GM23338 (cell line): ENCODE measurements at regions not wholly inside any gene's neighbourhood (a gene's known extent, or its start where the extent isn't known, plus 50 kb on each side); places are given as distances from the start of the nearest gene placed in this dataset.

Experiments
- ATAC-seq: fragments of 200-7000 bp; cut with Tn5 transposase; 3 replicates; pipeline ENCODE4 v1.9.1; 2020
- DNase-seq: peaks from one replicate; pipeline ENCODE4 v3.0.0-alpha.2; 2015; ENCODE audit warnings: low spot score
- H2AFZ ChIP-seq: fragments of 200-600 bp; sonication (generic); 2 replicates; pipeline ENCODE4 v1.8.0; 2016; ENCODE audit warnings: antibody characterized with exemption, mild to moderate bottlenecking, moderate library complexity
- H3F3A ChIP-seq: fragments of 200-600 bp; sonication (generic); replicated peaks from 2 replicates; pipeline ENCODE4 v1.8.0; 2017; ENCODE audit warnings: antibody characterized with exemption, mixed run types, low read depth
- H3K27ac ChIP-seq: fragments of 200-600 bp; sonication (generic); 2 replicates; pipeline ENCODE4 v1.6.1; 2016; ENCODE audit warnings: low read depth
- H3K27me3 ChIP-seq: fragments of 200-600 bp; sonication (generic); 2 replicates; pipeline ENCODE4 v1.8.0; 2016; ENCODE audit warnings: mild to moderate bottlenecking, mixed run types, moderate library complexity; ENCODE audit not compliant: insufficient read depth
- H3K36me3 ChIP-seq: fragments of 200-600 bp; sonication (generic); 2 replicates; pipeline ENCODE4 v1.8.0; 2016; ENCODE audit warnings: mild to moderate bottlenecking; ENCODE audit not compliant: insufficient read depth
- H3K4me1 ChIP-seq: fragments of 200-600 bp; sonication (generic); 2 replicates; pipeline ENCODE4 v1.8.0; 2016; ENCODE audit warnings: mild to moderate bottlenecking, moderate library complexity; ENCODE audit not compliant: insufficient read depth
- H3K4me2 ChIP-seq: fragments of 200-600 bp; sonication (generic); 2 replicates; pipeline ENCODE4 v1.7.1; 2017; ENCODE audit warnings: mixed run types
- H3K4me3 ChIP-seq: fragments of 200-600 bp; sonication (generic); 2 replicates; pipeline ENCODE4 v1.6.1; 2016; ENCODE audit warnings: mixed run types
- H3K79me2 ChIP-seq: fragments of 200-600 bp; sonication (generic); replicated peaks from 2 replicates; pipeline ENCODE4 v1.8.0; 2017; ENCODE audit warnings: mild to moderate bottlenecking; ENCODE audit not compliant: insufficient read depth
- H3K9me2 ChIP-seq: fragments of 200-600 bp; sonication (generic); 2 replicates; pipeline ENCODE4 v1.8.0; 2017; ENCODE audit not compliant: insufficient read depth
- H4K20me1 ChIP-seq: fragments of 200-600 bp; sonication (generic); replicated peaks from 2 replicates; pipeline ENCODE4 v1.8.0; 2017; ENCODE audit warnings: mild to moderate bottlenecking; ENCODE audit not compliant: insufficient read depth
- H3K27ac Mint-ChIP-seq: 2 replicates; pipeline ENCODE4 v1.8.0; 2020; ENCODE audit warnings: inconsistent platforms, mild to moderate bottlenecking, moderate library complexity, mixed read lengths
- H3K27me3 Mint-ChIP-seq: 3 replicates; pipeline ENCODE4 v1.8.0; 2022; ENCODE audit warnings: low read depth, mild to moderate bottlenecking, moderate library complexity, mixed read lengths, inconsistent platforms; ENCODE audit not compliant: insufficient read depth, poor library complexity
- H3K36me3 Mint-ChIP-seq: 3 replicates; pipeline ENCODE4 v1.8.0; 2021; ENCODE audit warnings: low read depth, mild to moderate bottlenecking, inconsistent platforms, moderate library complexity, mixed read lengths
- H3K4me1 Mint-ChIP-seq: 3 replicates; pipeline ENCODE4 v1.8.0; 2020; ENCODE audit warnings: mild to moderate bottlenecking, inconsistent platforms, mixed read lengths
- H3K4me3 Mint-ChIP-seq: 3 replicates; pipeline ENCODE4 v1.8.0; 2021; ENCODE audit warnings: moderate library complexity, mild to moderate bottlenecking, inconsistent platforms, mixed read lengths
- H3K9me3 Mint-ChIP-seq: 3 replicates; pipeline ENCODE4 v1.8.0; 2020; ENCODE audit warnings: moderate library complexity, mild to moderate bottlenecking, inconsistent platforms, mixed read lengths
- CREB1 ChIP-seq: fragments of 250-450 bp; sonication (Bioruptor Pico); IDR thresholded peaks from 2 replicates; pipeline ENCODE4 v1.5.0; 2020; ENCODE audit warnings: low read depth, mild to moderate bottlenecking, moderate library complexity
- EZH2 ChIP-seq: fragments of 200-600 bp; sonication (generic); IDR thresholded peaks from one replicate; pipeline ENCODE4 v1.8.0; 2017; ENCODE audit warnings: antibody characterized with exemption, mild to moderate bottlenecking, low read depth; ENCODE audit not compliant: unreplicated experiment
- EZH2phosphoT487 ChIP-seq: fragments of 200-600 bp; sonication (generic); IDR thresholded peaks from one replicate; pipeline ENCODE4 v1.8.1; 2018; ENCODE audit warnings: antibody characterized with exemption; ENCODE audit not compliant: unreplicated experiment
- JUNB ChIP-seq: IDR thresholded peaks from one replicate; pipeline ENCODE4 v1.6.1; 2016; ENCODE audit warnings: antibody characterized with exemption; ENCODE audit not compliant: unreplicated experiment
- NANOG ChIP-seq: IDR thresholded peaks from 2 replicates; pipeline ENCODE4 v1.6.1; 2016; ENCODE audit warnings: antibody characterized with exemption, borderline replicate concordance
- POLR2AphosphoS5 ChIP-seq: IDR thresholded peaks from 2 replicates; pipeline ENCODE4 v1.6.1; 2016; ENCODE audit warnings: antibody characterized with exemption, low read depth
- STAT1 ChIP-seq: IDR thresholded peaks from one replicate; pipeline ENCODE4 v1.6.1; 2016; ENCODE audit warnings: antibody characterized with exemption; ENCODE audit not compliant: unreplicated experiment
- ZNF114 ChIP-seq: fragments of 250-450 bp; sonication (Bioruptor Pico); IDR thresholded peaks from 2 replicates; pipeline ENCODE4 v1.5.0; 2020; ENCODE audit warnings: mild to moderate bottlenecking, moderate library complexity
- ZNF331 ChIP-seq: fragments of 250-450 bp; sonication (Bioruptor Pico); IDR thresholded peaks from 2 replicates; pipeline ENCODE4 v1.5.0; 2020; ENCODE audit warnings: low read depth, mild to moderate bottlenecking, moderate library complexity
- TF ChIP-seq, protein P1 (sequence below): IDR thresholded peaks from 2 replicates; pipeline ENCODE4 v1.6.1; 2016; ENCODE audit warnings: antibody characterized with exemption
- TF ChIP-seq, protein P2 (sequence below): IDR thresholded peaks from one replicate; pipeline ENCODE4 v1.6.1; 2018; ENCODE audit warnings: antibody characterized with exemption; ENCODE audit not compliant: unreplicated experiment
- TF ChIP-seq, protein P3 (sequence below): fragments of 250-450 bp; sonication (Bioruptor Pico); IDR thresholded peaks from 2 replicates; pipeline ENCODE4 v1.5.0; 2020; ENCODE audit warnings: mild to moderate bottlenecking, moderate library complexity
- TF ChIP-seq, protein P4 (sequence below), 2 experiments: fragments of 200-600 bp in 1 of 2; sonication (generic) in 1 of 2; conservative IDR thresholded peaks; 2 replicates each; pipeline versions ENCODE4 v1.5.1 to v1.6.1; 2016 to 2017; ENCODE audit warnings: antibody characterized with exemption in 2 of 2, low read depth in 2 of 2, mild to moderate bottlenecking in 2 of 2, moderate library complexity in 1 of 2

DNA sequence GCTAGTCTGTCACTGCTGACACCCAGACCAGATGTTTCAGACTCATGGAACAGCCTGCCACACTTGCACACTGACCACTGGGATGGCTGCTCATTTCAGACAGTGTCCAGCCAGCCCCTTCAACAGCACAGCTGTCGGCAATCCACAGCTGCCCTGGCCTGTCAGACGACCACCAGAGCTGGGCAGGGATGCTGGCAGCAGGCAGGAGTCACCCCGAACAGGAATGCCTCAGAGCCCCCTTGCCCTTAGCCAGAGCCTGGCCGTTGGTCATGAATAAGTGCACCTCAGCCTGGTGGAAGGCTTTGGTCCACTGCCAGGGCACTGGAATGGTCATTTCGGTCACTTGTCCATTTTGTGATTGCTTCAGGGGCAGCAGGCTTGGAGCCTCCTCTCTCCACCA lies 149.6 kb upstream of the TCERG1L start:
- H3K4me3 ChIP-seq = no peak overlapping the region
- no peak overlapping the region for H3K27ac ChIP-seq
- no peaks in the 10 kb centered on the region for H3K36me3 ChIP-seq
- ATAC-seq = no peak
- DNase-seq = no peak
- H3F3A ChIP-seq = no peaks in the 10 kb centered on the region
- H3K27me3 ChIP-seq = no peaks in the 10 kb centered on the region
- no peak overlapping the region for H3K27ac Mint-ChIP-seq
- H2AFZ ChIP-seq = no peak overlapping the region
- peaks cover 92% of the 10 kb centered on the region for H3K9me3 Mint-ChIP-seq
- no peaks in the 10 kb centered on the region for H4K20me1 ChIP-seq
- H3K9me2 ChIP-seq = no peaks in the 10 kb centered on the region
- H3K27me3 Mint-ChIP-seq = peaks cover 9% of the 10 kb centered on the region
- TF ChIP-seq NANOG = no peak
- TF ChIP-seq ZNF331 (CRISPR knock-in tag) = no peak
- no peak for TF ChIP-seq STAT1
- TF ChIP-seq, protein P1, sequence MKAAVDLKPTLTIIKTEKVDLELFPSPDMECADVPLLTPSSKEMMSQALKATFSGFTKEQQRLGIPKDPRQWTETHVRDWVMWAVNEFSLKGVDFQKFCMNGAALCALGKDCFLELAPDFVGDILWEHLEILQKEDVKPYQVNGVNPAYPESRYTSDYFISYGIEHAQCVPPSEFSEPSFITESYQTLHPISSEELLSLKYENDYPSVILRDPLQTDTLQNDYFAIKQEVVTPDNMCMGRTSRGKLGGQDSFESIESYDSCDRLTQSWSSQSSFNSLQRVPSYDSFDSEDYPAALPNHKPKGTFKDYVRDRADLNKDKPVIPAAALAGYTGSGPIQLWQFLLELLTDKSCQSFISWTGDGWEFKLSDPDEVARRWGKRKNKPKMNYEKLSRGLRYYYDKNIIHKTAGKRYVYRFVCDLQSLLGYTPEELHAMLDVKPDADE = no peak
- TF ChIP-seq, protein P2, sequence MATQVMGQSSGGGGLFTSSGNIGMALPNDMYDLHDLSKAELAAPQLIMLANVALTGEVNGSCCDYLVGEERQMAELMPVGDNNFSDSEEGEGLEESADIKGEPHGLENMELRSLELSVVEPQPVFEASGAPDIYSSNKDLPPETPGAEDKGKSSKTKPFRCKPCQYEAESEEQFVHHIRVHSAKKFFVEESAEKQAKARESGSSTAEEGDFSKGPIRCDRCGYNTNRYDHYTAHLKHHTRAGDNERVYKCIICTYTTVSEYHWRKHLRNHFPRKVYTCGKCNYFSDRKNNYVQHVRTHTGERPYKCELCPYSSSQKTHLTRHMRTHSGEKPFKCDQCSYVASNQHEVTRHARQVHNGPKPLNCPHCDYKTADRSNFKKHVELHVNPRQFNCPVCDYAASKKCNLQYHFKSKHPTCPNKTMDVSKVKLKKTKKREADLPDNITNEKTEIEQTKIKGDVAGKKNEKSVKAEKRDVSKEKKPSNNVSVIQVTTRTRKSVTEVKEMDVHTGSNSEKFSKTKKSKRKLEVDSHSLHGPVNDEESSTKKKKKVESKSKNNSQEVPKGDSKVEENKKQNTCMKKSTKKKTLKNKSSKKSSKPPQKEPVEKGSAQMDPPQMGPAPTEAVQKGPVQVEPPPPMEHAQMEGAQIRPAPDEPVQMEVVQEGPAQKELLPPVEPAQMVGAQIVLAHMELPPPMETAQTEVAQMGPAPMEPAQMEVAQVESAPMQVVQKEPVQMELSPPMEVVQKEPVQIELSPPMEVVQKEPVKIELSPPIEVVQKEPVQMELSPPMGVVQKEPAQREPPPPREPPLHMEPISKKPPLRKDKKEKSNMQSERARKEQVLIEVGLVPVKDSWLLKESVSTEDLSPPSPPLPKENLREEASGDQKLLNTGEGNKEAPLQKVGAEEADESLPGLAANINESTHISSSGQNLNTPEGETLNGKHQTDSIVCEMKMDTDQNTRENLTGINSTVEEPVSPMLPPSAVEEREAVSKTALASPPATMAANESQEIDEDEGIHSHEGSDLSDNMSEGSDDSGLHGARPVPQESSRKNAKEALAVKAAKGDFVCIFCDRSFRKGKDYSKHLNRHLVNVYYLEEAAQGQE = no peak
- no peak for TF ChIP-seq EZH2phosphoT487
- TF ChIP-seq JUNB = no peak
- TF ChIP-seq ZNF114 (CRISPR knock-in tag) = no peak
- no peak for TF ChIP-seq POLR2AphosphoS5
- no peak for TF ChIP-seq EZH2
- no peak for TF ChIP-seq CREB1
- TF ChIP-seq, protein P3, sequence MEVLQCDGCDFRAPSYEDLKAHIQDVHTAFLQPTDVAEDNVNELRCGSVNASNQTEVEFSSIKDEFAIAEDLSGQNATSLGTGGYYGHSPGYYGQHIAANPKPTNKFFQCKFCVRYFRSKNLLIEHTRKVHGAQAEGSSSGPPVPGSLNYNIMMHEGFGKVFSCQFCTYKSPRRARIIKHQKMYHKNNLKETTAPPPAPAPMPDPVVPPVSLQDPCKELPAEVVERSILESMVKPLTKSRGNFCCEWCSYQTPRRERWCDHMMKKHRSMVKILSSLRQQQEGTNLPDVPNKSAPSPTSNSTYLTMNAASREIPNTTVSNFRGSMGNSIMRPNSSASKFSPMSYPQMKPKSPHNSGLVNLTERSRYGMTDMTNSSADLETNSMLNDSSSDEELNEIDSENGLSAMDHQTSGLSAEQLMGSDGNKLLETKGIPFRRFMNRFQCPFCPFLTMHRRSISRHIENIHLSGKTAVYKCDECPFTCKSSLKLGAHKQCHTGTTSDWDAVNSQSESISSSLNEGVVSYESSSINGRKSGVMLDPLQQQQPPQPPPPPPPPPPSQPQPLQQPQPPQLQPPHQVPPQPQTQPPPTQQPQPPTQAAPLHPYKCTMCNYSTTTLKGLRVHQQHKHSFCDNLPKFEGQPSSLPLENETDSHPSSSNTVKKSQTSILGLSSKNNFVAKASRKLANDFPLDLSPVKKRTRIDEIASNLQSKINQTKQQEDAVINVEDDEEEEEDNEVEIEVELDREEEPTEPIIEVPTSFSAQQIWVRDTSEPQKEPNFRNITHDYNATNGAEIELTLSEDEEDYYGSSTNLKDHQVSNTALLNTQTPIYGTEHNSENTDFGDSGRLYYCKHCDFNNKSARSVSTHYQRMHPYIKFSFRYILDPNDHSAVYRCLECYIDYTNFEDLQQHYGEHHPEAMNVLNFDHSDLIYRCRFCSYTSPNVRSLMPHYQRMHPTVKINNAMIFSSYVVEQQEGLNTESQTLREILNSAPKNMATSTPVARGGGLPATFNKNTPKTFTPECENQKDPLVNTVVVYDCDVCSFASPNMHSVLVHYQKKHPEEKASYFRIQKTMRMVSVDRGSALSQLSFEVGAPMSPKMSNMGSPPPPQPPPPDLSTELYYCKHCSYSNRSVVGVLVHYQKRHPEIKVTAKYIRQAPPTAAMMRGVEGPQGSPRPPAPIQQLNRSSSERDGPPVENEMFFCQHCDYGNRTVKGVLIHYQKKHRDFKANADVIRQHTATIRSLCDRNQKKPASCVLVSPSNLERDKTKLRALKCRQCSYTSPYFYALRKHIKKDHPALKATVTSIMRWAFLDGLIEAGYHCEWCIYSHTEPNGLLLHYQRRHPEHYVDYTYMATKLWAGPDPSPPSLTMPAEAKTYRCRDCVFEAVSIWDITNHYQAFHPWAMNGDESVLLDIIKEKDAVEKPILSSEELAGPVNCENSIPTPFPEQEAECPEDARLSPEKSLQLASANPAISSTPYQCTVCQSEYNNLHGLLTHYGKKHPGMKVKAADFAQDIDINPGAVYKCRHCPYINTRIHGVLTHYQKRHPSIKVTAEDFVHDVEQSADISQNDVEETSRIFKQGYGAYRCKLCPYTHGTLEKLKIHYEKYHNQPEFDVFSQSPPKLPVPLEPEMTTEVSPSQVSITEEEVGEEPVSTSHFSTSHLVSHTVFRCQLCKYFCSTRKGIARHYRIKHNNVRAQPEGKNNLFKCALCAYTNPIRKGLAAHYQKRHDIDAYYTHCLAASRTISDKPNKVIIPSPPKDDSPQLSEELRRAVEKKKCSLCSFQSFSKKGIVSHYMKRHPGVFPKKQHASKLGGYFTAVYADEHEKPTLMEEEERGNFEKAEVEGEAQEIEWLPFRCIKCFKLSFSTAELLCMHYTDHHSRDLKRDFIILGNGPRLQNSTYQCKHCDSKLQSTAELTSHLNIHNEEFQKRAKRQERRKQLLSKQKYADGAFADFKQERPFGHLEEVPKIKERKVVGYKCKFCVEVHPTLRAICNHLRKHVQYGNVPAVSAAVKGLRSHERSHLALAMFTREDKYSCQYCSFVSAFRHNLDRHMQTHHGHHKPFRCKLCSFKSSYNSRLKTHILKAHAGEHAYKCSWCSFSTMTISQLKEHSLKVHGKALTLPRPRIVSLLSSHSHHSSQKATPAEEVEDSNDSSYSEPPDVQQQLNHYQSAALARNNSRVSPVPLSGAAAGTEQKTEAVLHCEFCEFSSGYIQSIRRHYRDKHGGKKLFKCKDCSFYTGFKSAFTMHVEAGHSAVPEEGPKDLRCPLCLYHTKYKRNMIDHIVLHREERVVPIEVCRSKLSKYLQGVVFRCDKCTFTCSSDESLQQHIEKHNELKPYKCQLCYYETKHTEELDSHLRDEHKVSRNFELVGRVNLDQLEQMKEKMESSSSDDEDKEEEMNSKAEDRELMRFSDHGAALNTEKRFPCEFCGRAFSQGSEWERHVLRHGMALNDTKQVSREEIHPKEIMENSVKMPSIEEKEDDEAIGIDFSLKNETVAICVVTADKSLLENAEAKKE (CRISPR knock-in tag) = no peak
- TF ChIP-seq, protein P4, sequence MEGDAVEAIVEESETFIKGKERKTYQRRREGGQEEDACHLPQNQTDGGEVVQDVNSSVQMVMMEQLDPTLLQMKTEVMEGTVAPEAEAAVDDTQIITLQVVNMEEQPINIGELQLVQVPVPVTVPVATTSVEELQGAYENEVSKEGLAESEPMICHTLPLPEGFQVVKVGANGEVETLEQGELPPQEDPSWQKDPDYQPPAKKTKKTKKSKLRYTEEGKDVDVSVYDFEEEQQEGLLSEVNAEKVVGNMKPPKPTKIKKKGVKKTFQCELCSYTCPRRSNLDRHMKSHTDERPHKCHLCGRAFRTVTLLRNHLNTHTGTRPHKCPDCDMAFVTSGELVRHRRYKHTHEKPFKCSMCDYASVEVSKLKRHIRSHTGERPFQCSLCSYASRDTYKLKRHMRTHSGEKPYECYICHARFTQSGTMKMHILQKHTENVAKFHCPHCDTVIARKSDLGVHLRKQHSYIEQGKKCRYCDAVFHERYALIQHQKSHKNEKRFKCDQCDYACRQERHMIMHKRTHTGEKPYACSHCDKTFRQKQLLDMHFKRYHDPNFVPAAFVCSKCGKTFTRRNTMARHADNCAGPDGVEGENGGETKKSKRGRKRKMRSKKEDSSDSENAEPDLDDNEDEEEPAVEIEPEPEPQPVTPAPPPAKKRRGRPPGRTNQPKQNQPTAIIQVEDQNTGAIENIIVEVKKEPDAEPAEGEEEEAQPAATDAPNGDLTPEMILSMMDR (conservative IDR thresholded peaks at IDR 0.05; ENCODE audit: low read depth in 2 of 2) = no peak
- H3K36me3 Mint-ChIP-seq = peaks cover 11% of the 10 kb centered on the region; the same call in 2 of the 3 replicates
- no peaks in the 10 kb centered on the region for H3K4me1 Mint-ChIP-seq
- H3K4me3 Mint-ChIP-seq = no peak overlapping the region
- H3K4me1 ChIP-seq = no peaks in the 10 kb centered on the region
- H3K4me2 ChIP-seq = no peak overlapping the region
- no peaks in the 10 kb centered on the region for H3K79me2 ChIP-seq
